Peyer's patch (tissue), 4 donors: ENCODE measurements at regions not wholly inside any gene's neighbourhood (a gene's known extent, or its start where the extent isn't known, plus 50 kb on each side); places are given as distances from the start of the nearest gene placed in this dataset.

Experiments used
- POLR2A ChIP-seq, 2 donors: fragments of 450-650 bp; IDR thresholded peaks; one replicate each; pipeline ENCODE4 v1.5.1; 2017; ENCODE audit warnings: antibody characterized with exemption in 2 of 2, mild to moderate bottlenecking in 2 of 2, moderate library complexity in 2 of 2
- TF ChIP-seq, protein P1 (sequence below), 6 experiments: fragments of 450-650 bp in 4 of 6; fragments of 200-600 bp in 2 of 6; sonication (generic) in 1 of 6; IDR thresholded peaks; one replicate each; pipeline ENCODE4 v1.5.1; 2017 to 2019; ENCODE audit warnings: antibody characterized with exemption in 6 of 6, mild to moderate bottlenecking in 3 of 6, moderate library complexity in 1 of 6

GRCh38 chr5:3119435-3119834 lies 368.0 kb upstream of the IRX2 start:
- TF ChIP-seq, protein P1, sequence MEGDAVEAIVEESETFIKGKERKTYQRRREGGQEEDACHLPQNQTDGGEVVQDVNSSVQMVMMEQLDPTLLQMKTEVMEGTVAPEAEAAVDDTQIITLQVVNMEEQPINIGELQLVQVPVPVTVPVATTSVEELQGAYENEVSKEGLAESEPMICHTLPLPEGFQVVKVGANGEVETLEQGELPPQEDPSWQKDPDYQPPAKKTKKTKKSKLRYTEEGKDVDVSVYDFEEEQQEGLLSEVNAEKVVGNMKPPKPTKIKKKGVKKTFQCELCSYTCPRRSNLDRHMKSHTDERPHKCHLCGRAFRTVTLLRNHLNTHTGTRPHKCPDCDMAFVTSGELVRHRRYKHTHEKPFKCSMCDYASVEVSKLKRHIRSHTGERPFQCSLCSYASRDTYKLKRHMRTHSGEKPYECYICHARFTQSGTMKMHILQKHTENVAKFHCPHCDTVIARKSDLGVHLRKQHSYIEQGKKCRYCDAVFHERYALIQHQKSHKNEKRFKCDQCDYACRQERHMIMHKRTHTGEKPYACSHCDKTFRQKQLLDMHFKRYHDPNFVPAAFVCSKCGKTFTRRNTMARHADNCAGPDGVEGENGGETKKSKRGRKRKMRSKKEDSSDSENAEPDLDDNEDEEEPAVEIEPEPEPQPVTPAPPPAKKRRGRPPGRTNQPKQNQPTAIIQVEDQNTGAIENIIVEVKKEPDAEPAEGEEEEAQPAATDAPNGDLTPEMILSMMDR (IDR thresholded peaks at IDR 0.05) = no peak
- TF ChIP-seq POLR2A (IDR thresholded peaks at IDR 0.05) = no peak
